ENCODE measurements at regions not wholly inside any gene's neighbourhood (a gene's known extent, or its start where the extent isn't known, plus 50 kb on each side); places are given as distances from the start of the nearest gene placed in this dataset.

GRCh38 chr1:157291083-157291482 lies 152.9 kb upstream of the ETV3 start:
- Mint-ChIP-seq H3K4me1 (ENCODE audit: low read depth) (no peaks in the 10 kb centered on the region), H3K9me3 (no peaks in the 10 kb centered on the region), H3K27me3 (ENCODE audit: low read depth) (peaks cover 14% of the 10 kb centered on the region), H3K36me3 (ENCODE audit: low read depth) (no peaks in the 10 kb centered on the region), H3K27ac (no peak overlapping the region), H3K4me3 (no peak overlapping the region)
- DNase-seq = no peak
- intact Hi-C loops (cut with micrococcal nuclease) = no loop called here
- CTCF ChIA-PET = interaction anchor here (0.6 kb wide), 1 partner anchor 103 kb away, joined by 3 read pairs; no protein-coding TSS in a partner anchor

- Mint-ChIP-seq H3K27me3 (ENCODE audit: low read depth) (peaks cover 10% of the 10 kb centered on the region), H3K36me3 (ENCODE audit: low read depth) (no peaks in the 10 kb centered on the region)
These were observed 151.4 kb upstream of the ETV3 start for GRCh38 chr1:157289424-157290105.

GRCh38 chr1:157288996-157289395 lies 150.8 kb upstream of the ETV3 start:
- Mint-ChIP-seq H3K27me3 (ENCODE audit: low read depth) (peaks cover 13% of the 10 kb centered on the region), H3K27ac (no peak overlapping the region), H3K36me3 (ENCODE audit: low read depth) (no peaks in the 10 kb centered on the region), H3K4me1 (ENCODE audit: low read depth) (no peaks in the 10 kb centered on the region), H3K4me3 (no peak overlapping the region), H3K9me3 (no peaks in the 10 kb centered on the region)
- CTCF ChIA-PET = interaction anchor here (0.7 kb wide), 1 partner anchor 98 kb away, joined by 3 read pairs; no protein-coding TSS in a partner anchor
- intact Hi-C loops (cut with micrococcal nuclease) = no loop called here
- DNase-seq = no peak

More at GRCh38 chr1:157289424-157290105, 151.4 kb upstream of the ETV3 start:
- CTCF ChIA-PET = interaction anchor here (0.7 kb wide), 1 partner anchor 98 kb away, joined by 3 read pairs; no protein-coding TSS in a partner anchor
- no peak for DNase-seq
- Mint-ChIP-seq H3K4me1 (ENCODE audit: low read depth) (no peaks in the 10 kb centered on the region), H3K27ac (no peak overlapping the region), H3K4me3 (no peak overlapping the region), H3K9me3 (no peaks in the 10 kb centered on the region)
- intact Hi-C loops (cut with micrococcal nuclease) = no loop called here

GRCh38 chr1:157288492-157288891 lies 150.3 kb upstream of the ETV3 start:
- CTCF ChIA-PET = interaction anchor here (0.7 kb wide), 2 partner anchors 28 to 97 kb away, joined by 3 read pairs; no protein-coding TSS in a partner anchor
- no peak for DNase-seq
- no peaks in the 10 kb centered on the region for H3K36me3 Mint-ChIP-seq (ENCODE audit: low read depth)
- H3K27me3 Mint-ChIP-seq (ENCODE audit: low read depth) = peaks cover 11% of the 10 kb centered on the region
- H3K9me3 Mint-ChIP-seq = no peaks in the 10 kb centered on the region
- intact Hi-C loops (cut with micrococcal nuclease) = no loop called here
- no peaks in the 10 kb centered on the region for H3K4me1 Mint-ChIP-seq (ENCODE audit: low read depth)
- no peak overlapping the region for H3K27ac Mint-ChIP-seq
- H3K4me3 Mint-ChIP-seq = no peak overlapping the region

GRCh38 chr1:157288006-157288405 lies 149.8 kb upstream of the ETV3 start:
- Mint-ChIP-seq H3K4me1 (ENCODE audit: low read depth) (no peaks in the 10 kb centered on the region), H3K36me3 (ENCODE audit: low read depth) (no peaks in the 10 kb centered on the region), H3K27ac (no peak overlapping the region), H3K27me3 (ENCODE audit: low read depth) (peaks cover 13% of the 10 kb centered on the region), H3K4me3 (no peak overlapping the region), H3K9me3 (no peaks in the 10 kb centered on the region)
- intact Hi-C loops (cut with micrococcal nuclease) = no loop called here
- no peak for DNase-seq
- CTCF ChIA-PET = interaction anchor here (0.7 kb wide), 1 partner anchor 28 kb away, joined by 3 read pairs; no protein-coding TSS in a partner anchor

GRCh38 chr1:157287462-157287861 lies 149.3 kb upstream of the ETV3 start:
- CTCF ChIA-PET = no interaction called here
- intact Hi-C loops (cut with micrococcal nuclease) = no loop called here
- H3K27ac Mint-ChIP-seq = no peak overlapping the region
- H3K4me1 Mint-ChIP-seq (ENCODE audit: low read depth) = no peaks in the 10 kb centered on the region
- H3K9me3 Mint-ChIP-seq = no peaks in the 10 kb centered on the region
- H3K27me3 Mint-ChIP-seq (ENCODE audit: low read depth) = peaks cover 18% of the 10 kb centered on the region
- H3K4me3 Mint-ChIP-seq = no peak overlapping the region
- DNase-seq = no peak
- no peaks in the 10 kb centered on the region for H3K36me3 Mint-ChIP-seq (ENCODE audit: low read depth)

GRCh38 chr1:157286646-157287420 lies 148.6 kb upstream of the ETV3 start:
- H3K9me3 Mint-ChIP-seq = no peaks in the 10 kb centered on the region
- H3K27me3 Mint-ChIP-seq (ENCODE audit: low read depth) = peaks cover 21% of the 10 kb centered on the region
- CTCF ChIA-PET = no interaction called here
- H3K4me3 Mint-ChIP-seq = no peak overlapping the region
- intact Hi-C loops (cut with micrococcal nuclease) = no loop called here
- no peak overlapping the region for H3K27ac Mint-ChIP-seq
- H3K36me3 Mint-ChIP-seq (ENCODE audit: low read depth) = no peaks in the 10 kb centered on the region
- DNase-seq = no peak
- H3K4me1 Mint-ChIP-seq (ENCODE audit: low read depth) = no peaks in the 10 kb centered on the region

GRCh38 chr1:157286096-157286495 lies 147.9 kb upstream of the ETV3 start:
- no peaks in the 10 kb centered on the region for H3K4me1 Mint-ChIP-seq (ENCODE audit: low read depth)
- H3K27me3 Mint-ChIP-seq (ENCODE audit: low read depth) = peaks cover 23% of the 10 kb centered on the region

GRCh38 chr1:157284451-157284850 lies 146.3 kb upstream of the ETV3 start:
- H3K36me3 Mint-ChIP-seq (ENCODE audit: low read depth) = no peaks in the 10 kb centered on the region
- H3K4me1 Mint-ChIP-seq (ENCODE audit: low read depth) = no peaks in the 10 kb centered on the region
- no peak overlapping the region for H3K27ac Mint-ChIP-seq
- peaks cover 27% of the 10 kb centered on the region for H3K27me3 Mint-ChIP-seq (ENCODE audit: low read depth)
- DNase-seq = no peak
- intact Hi-C loops (cut with micrococcal nuclease) = no loop called here
- CTCF ChIA-PET = no interaction called here
- no peaks in the 10 kb centered on the region for H3K9me3 Mint-ChIP-seq
- H3K4me3 Mint-ChIP-seq = no peak overlapping the region

More at GRCh38 chr1:157286096-157286495, 147.9 kb upstream of the ETV3 start:
- no peaks in the 10 kb centered on the region for H3K36me3 Mint-ChIP-seq (ENCODE audit: low read depth)
- no peak for DNase-seq
- CTCF ChIA-PET = no interaction called here
- intact Hi-C loops (cut with micrococcal nuclease) = no loop called here
- H3K9me3 Mint-ChIP-seq = no peaks in the 10 kb centered on the region
- H3K4me3 Mint-ChIP-seq = no peak overlapping the region
- H3K27ac Mint-ChIP-seq = no peak overlapping the region

- no peaks in the 10 kb centered on the region for H3K4me1 Mint-ChIP-seq (ENCODE audit: low read depth)
- H3K9me3 Mint-ChIP-seq = no peaks in the 10 kb centered on the region
- H3K27ac Mint-ChIP-seq = no peak overlapping the region
These were observed 141.6 kb upstream of the ETV3 start for GRCh38 chr1:157279802-157280140.

GRCh38 chr1:157279138-157279801 lies 141.1 kb upstream of the ETV3 start:
- CTCF ChIA-PET = no interaction called here

More at GRCh38 chr1:157279802-157280140, 141.6 kb upstream of the ETV3 start:
- Mint-ChIP-seq H3K36me3 (ENCODE audit: low read depth) (no peaks in the 10 kb centered on the region), H3K27me3 (ENCODE audit: low read depth) (peaks cover 24% of the 10 kb centered on the region), H3K4me3 (no peak overlapping the region)
- CTCF ChIA-PET = no interaction called here
- no peak for DNase-seq
- intact Hi-C loops (cut with micrococcal nuclease) = no loop called here

GRCh38 chr1:157278383-157279137 lies 140.4 kb upstream of the ETV3 start:
- H3K27ac Mint-ChIP-seq = no peak overlapping the region
- intact Hi-C loops (cut with micrococcal nuclease) = no loop called here
- no peaks in the 10 kb centered on the region for H3K36me3 Mint-ChIP-seq (ENCODE audit: low read depth)
- CTCF ChIA-PET = no interaction called here
- DNase-seq = no peak
- peaks cover 21% of the 10 kb centered on the region for H3K27me3 Mint-ChIP-seq (ENCODE audit: low read depth)
- no peak overlapping the region for H3K4me3 Mint-ChIP-seq
- H3K9me3 Mint-ChIP-seq = no peaks in the 10 kb centered on the region
- H3K4me1 Mint-ChIP-seq (ENCODE audit: low read depth) = no peaks in the 10 kb centered on the region

More at GRCh38 chr1:157279138-157279801, 141.1 kb upstream of the ETV3 start:
- no peak overlapping the region for H3K27ac Mint-ChIP-seq
- no peaks in the 10 kb centered on the region for H3K36me3 Mint-ChIP-seq (ENCODE audit: low read depth)
- no peak for DNase-seq
- H3K4me1 Mint-ChIP-seq (ENCODE audit: low read depth) = no peaks in the 10 kb centered on the region
- H3K9me3 Mint-ChIP-seq = no peaks in the 10 kb centered on the region
- intact Hi-C loops (cut with micrococcal nuclease) = no loop called here
- H3K27me3 Mint-ChIP-seq (ENCODE audit: low read depth) = peaks cover 23% of the 10 kb centered on the region
- no peak overlapping the region for H3K4me3 Mint-ChIP-seq
